ENCODE measurements at regions not wholly inside any gene's neighbourhood (a gene's known extent, or its start where the extent isn't known, plus 50 kb on each side); places are given as distances from the start of the nearest gene placed in this dataset.

DNA sequence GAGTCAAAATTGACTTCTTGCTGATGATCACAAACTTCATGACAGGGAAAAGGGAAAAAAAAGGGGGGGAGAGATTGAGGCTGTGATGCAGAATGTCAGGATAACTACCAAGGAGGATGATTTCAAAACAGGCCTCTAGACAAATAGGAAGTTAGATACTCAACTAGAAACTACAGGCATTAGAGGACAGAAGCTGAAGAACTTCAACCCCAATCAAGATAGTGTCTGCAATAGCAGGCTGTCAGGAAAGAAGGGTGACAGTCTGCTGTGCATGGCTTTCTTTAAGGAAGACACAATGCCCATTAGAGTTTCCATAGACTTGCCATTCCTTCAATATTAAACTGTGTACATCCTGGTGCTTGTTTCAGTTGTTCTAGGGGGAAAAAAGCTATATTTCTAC lies 257.2 kb downstream of the TTLL7 start:
- Histone ChIP-seq H3K9ac (ENCODE audit: low read depth in 1 of 3, low read length in 3 of 3) (no peak overlapping the region), H3K36me3 (ENCODE audit: control insufficient read depth in 3 of 3, insufficient read depth in 3 of 3, low read length in 3 of 3) (no peaks in the 10 kb centered on the region), H3K4me3 (ENCODE audit: low read length in 3 of 3) (no peak overlapping the region), H3K27ac (ENCODE audit: low read depth, low read length) (no peak overlapping the region), H3K4me1 (ENCODE audit: control insufficient read depth in 3 of 3, insufficient read depth in 3 of 3, low read length in 3 of 3) (no peaks in the 10 kb centered on the region), H3K9me3 (ENCODE audit: control insufficient read depth in 3 of 3, low read length in 3 of 3) (no peaks in the 10 kb centered on the region), H3K27me3 (ENCODE audit: control insufficient read depth in 3 of 3, insufficient read depth in 3 of 3, low read length in 3 of 3) (no peaks in the 10 kb centered on the region)

DNA sequence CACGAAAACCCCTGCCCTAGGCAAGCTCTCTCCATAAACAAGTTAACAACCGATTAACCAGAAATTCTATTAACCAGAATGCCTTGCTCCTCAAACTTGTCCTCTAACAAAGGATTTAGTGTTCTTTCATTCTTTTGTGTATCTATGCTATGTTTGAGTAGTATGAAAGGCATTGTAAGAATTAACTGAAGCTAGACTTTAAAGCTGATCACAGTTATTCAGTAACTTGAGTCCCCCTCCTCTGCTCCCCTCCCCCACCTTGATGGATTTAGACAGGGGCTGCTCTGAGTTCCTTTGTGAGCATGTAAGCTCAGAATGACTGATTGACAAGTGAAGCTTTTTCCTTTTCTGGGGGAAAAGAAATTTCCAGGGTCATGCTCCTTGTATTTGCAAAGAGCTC lies 257.6 kb downstream of the TTLL7 start:
- no peak overlapping the region for H3K27ac ChIP-seq (ENCODE audit: low read depth, low read length)
- no peaks in the 10 kb centered on the region for H3K9me3 ChIP-seq (ENCODE audit: control insufficient read depth in 3 of 3, low read length in 3 of 3)

DNA sequence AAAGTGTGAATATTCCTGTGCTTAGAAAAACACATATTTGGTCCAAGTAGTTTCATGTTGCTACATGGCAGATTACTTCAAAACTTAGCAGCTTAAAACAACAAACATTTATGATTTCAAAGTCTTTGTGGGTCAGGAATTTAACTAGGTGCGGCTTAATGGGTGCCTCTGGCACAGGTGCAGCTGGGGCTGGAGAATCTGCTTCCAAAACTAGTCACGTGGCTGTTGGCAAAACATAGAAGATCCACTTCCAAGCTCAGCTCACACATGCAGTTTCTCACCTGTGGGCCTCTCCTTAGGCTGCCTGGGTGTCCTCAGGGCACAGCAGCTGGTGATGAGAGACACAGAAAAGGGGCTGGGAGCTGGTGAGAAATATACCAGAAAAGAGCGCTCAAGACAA lies 263.4 kb downstream of the TTLL7 start:
- Histone ChIP-seq H3K4me1 (ENCODE audit: control insufficient read depth in 3 of 3, insufficient read depth in 3 of 3, low read length in 3 of 3) (no peaks in the 10 kb centered on the region), H3K4me3 (ENCODE audit: low read length in 3 of 3) (no peak overlapping the region), H3K27ac (ENCODE audit: low read depth, low read length) (no peak overlapping the region), H3K9me3 (ENCODE audit: control insufficient read depth in 3 of 3, low read length in 3 of 3) (no peaks in the 10 kb centered on the region), H3K36me3 (ENCODE audit: control insufficient read depth in 3 of 3, insufficient read depth in 3 of 3, low read length in 3 of 3) (no peaks in the 10 kb centered on the region), H3K9ac (ENCODE audit: low read depth in 1 of 3, low read length in 3 of 3) (no peak overlapping the region), H3K27me3 (ENCODE audit: control insufficient read depth in 3 of 3, insufficient read depth in 3 of 3, low read length in 3 of 3) (no peaks in the 10 kb centered on the region)

More for the DNA sequence above, 257.6 kb downstream of the TTLL7 start:
- Histone ChIP-seq H3K4me3 (ENCODE audit: low read length in 3 of 3) (no peak overlapping the region), H3K9ac (ENCODE audit: low read depth in 1 of 3, low read length in 3 of 3) (no peak overlapping the region), H3K4me1 (ENCODE audit: control insufficient read depth in 3 of 3, insufficient read depth in 3 of 3, low read length in 3 of 3) (no peaks in the 10 kb centered on the region), H3K36me3 (ENCODE audit: control insufficient read depth in 3 of 3, insufficient read depth in 3 of 3, low read length in 3 of 3) (no peaks in the 10 kb centered on the region), H3K27me3 (ENCODE audit: control insufficient read depth in 3 of 3, insufficient read depth in 3 of 3, low read length in 3 of 3) (no peaks in the 10 kb centered on the region)

DNA sequence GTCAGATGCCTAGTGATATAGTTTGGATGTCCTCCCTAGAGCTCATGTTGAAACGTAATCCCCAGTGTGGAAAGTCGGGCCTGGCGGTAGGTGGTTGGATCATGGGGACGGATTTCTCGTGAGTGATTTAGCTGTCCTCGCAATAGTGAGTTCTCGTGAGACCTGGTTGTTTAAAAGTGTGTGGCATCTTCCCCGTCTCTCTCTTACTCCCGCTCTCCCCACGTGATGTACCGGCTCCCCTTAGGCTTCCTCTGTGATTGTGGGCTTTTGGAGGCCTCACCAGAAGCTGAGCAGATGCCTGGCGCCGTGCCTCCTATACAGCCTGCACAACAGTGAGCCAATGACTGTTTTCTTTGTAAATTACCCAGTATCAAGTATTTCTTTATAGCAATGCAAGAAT lies 264.5 kb downstream of the TTLL7 start:
- Histone ChIP-seq H3K27me3 (ENCODE audit: control insufficient read depth in 3 of 3, insufficient read depth in 3 of 3, low read length in 3 of 3) (no peaks in the 10 kb centered on the region), H3K9ac (ENCODE audit: low read depth in 1 of 3, low read length in 3 of 3) (no peak overlapping the region), H3K9me3 (ENCODE audit: control insufficient read depth in 3 of 3, low read length in 3 of 3) (no peaks in the 10 kb centered on the region), H3K4me3 (ENCODE audit: low read length in 3 of 3) (no peak overlapping the region), H3K36me3 (ENCODE audit: control insufficient read depth in 3 of 3, insufficient read depth in 3 of 3, low read length in 3 of 3) (no peaks in the 10 kb centered on the region), H3K4me1 (ENCODE audit: control insufficient read depth in 3 of 3, insufficient read depth in 3 of 3, low read length in 3 of 3) (no peaks in the 10 kb centered on the region), H3K27ac (ENCODE audit: low read depth, low read length) (no peak overlapping the region)

DNA sequence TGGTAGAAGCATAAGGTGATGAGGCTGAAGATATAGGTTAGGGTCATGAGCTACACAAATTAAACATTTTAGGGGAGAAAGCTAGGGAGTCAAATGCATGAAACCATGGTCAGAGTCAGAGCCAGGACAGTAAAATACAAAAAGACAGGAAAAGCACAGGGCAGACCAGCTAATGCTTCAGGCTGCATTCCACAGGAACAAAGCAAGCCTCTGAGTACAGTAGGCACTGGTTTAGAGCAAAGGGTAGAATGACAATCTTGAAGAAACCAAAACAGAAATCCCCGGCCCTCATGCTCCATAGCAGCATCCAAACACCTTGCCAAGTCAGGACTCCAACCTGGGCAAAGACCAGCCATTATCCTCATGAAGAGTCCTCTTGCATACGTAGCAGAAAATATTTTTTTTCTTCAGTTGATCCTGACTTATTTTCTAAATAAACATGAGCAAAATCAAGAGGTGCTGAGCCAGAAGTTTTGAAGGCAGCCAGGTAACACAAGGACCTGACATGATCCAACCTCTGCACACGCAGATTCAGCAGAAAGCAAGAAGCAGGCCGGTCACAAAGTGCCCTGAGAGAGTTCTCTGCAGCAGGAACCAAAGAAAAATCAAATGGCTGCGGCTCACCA lies 273.1 kb downstream of the TTLL7 start:
- H3K4me1 ChIP-seq (ENCODE audit: control insufficient read depth in 3 of 3, insufficient read depth in 3 of 3, low read length in 3 of 3): no peaks in the 10 kb centered on the region
- no peaks in the 10 kb centered on the region for H3K9me3 ChIP-seq (ENCODE audit: control insufficient read depth in 3 of 3, low read length in 3 of 3)
- no peak overlapping the region for H3K4me3 ChIP-seq (ENCODE audit: low read length in 3 of 3)
- no peak overlapping the region for H3K27ac ChIP-seq (ENCODE audit: low read depth, low read length)
- H3K36me3 ChIP-seq (ENCODE audit: control insufficient read depth in 3 of 3, insufficient read depth in 3 of 3, low read length in 3 of 3): no peaks in the 10 kb centered on the region
- no peaks in the 10 kb centered on the region for H3K27me3 ChIP-seq (ENCODE audit: control insufficient read depth in 3 of 3, insufficient read depth in 3 of 3, low read length in 3 of 3)
- H3K9ac ChIP-seq (ENCODE audit: low read depth in 1 of 3, low read length in 3 of 3): no peak overlapping the region

DNA sequence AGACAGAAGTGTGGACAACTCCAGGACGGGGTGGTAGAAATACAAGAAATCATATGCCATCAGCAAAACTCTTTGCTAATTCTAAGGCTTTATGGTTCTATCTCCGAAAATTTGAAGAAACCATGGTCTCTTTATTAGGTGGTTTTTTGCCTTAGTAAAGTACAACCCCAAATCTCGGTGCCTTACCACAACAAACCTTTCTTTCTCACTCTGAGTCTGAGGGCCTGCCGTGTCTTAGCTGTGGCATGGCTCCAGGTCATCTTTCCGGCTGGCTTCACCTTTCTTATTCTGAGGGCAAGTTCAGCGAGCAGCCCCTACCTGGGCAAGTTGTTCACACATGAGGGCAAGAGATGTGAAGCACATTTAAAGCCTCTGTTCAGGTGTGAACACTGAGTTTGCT lies 280.6 kb downstream of the TTLL7 start:
- Histone ChIP-seq H3K27ac (ENCODE audit: low read depth, low read length) (no peak overlapping the region), H3K9ac (ENCODE audit: low read depth in 1 of 3, low read length in 3 of 3) (no peak overlapping the region), H3K4me1 (ENCODE audit: control insufficient read depth in 3 of 3, insufficient read depth in 3 of 3, low read length in 3 of 3) (no peaks in the 10 kb centered on the region), H3K9me3 (ENCODE audit: control insufficient read depth in 3 of 3, low read length in 3 of 3) (no peaks in the 10 kb centered on the region), H3K36me3 (ENCODE audit: control insufficient read depth in 3 of 3, insufficient read depth in 3 of 3, low read length in 3 of 3) (no peaks in the 10 kb centered on the region), H3K27me3 (ENCODE audit: control insufficient read depth in 3 of 3, insufficient read depth in 3 of 3, low read length in 3 of 3) (no peaks in the 10 kb centered on the region), H3K4me3 (ENCODE audit: low read length in 3 of 3) (no peak overlapping the region)

DNA sequence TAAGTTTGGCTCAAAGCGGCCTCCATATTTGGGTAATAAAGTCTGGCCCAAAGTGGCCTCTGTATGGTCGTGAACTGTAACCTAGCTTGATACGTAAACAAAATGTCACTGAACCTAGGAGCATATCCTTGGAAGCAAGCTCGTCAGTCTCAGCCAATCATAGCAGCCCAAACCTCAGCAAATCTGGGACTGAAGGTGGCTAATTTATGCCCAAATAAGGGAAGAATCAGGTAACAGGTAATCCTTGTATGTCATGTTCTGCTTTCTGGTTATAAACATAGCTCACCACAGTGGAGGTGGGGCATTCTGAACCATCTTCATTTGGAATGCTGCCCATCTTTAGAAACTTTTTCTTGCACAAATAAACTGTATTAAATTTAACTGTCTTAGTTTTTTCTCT lies 281.1 kb downstream of the TTLL7 start:
- no peak overlapping the region for H3K4me3 ChIP-seq (ENCODE audit: low read length in 3 of 3)
- no peaks in the 10 kb centered on the region for H3K27me3 ChIP-seq (ENCODE audit: control insufficient read depth in 3 of 3, insufficient read depth in 3 of 3, low read length in 3 of 3)
- no peaks in the 10 kb centered on the region for H3K4me1 ChIP-seq (ENCODE audit: control insufficient read depth in 3 of 3, insufficient read depth in 3 of 3, low read length in 3 of 3)
- no peak overlapping the region for H3K9ac ChIP-seq (ENCODE audit: low read depth in 1 of 3, low read length in 3 of 3)
- no peaks in the 10 kb centered on the region for H3K9me3 ChIP-seq (ENCODE audit: control insufficient read depth in 3 of 3, low read length in 3 of 3)
- no peaks in the 10 kb centered on the region for H3K36me3 ChIP-seq (ENCODE audit: control insufficient read depth in 3 of 3, insufficient read depth in 3 of 3, low read length in 3 of 3)
- no peak overlapping the region for H3K27ac ChIP-seq (ENCODE audit: low read depth, low read length)

DNA sequence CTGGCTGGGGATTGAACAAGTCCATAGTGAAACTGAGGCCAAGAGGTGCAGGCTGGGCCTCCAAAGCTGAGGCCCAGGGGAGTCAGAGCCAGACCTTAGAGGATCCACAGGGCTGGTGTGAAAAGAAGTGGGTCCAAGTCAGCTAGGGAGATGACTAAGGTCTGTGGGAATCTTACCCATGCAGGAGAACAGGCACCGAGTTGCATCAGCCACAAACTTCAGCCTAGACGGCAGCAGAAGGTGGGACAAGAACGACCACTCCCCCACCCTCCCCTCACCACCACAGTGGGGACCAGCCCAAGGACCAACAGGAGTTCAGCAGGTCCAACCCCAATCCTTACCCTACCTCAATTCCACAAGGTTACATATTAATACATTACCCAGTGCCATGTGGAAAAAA lies 282.3 kb downstream of the TTLL7 start:
- no peaks in the 10 kb centered on the region for H3K4me1 ChIP-seq (ENCODE audit: control insufficient read depth in 3 of 3, insufficient read depth in 3 of 3, low read length in 3 of 3)
- H3K9me3 ChIP-seq (ENCODE audit: control insufficient read depth in 3 of 3, low read length in 3 of 3): no peaks in the 10 kb centered on the region
- no peaks in the 10 kb centered on the region for H3K36me3 ChIP-seq (ENCODE audit: control insufficient read depth in 3 of 3, insufficient read depth in 3 of 3, low read length in 3 of 3)
- H3K27ac ChIP-seq (ENCODE audit: low read depth, low read length): no peak overlapping the region
- no peak overlapping the region for H3K9ac ChIP-seq (ENCODE audit: low read depth in 1 of 3, low read length in 3 of 3)
- no peaks in the 10 kb centered on the region for H3K27me3 ChIP-seq (ENCODE audit: control insufficient read depth in 3 of 3, insufficient read depth in 3 of 3, low read length in 3 of 3)
- H3K4me3 ChIP-seq (ENCODE audit: low read length in 3 of 3): no peak overlapping the region

DNA sequence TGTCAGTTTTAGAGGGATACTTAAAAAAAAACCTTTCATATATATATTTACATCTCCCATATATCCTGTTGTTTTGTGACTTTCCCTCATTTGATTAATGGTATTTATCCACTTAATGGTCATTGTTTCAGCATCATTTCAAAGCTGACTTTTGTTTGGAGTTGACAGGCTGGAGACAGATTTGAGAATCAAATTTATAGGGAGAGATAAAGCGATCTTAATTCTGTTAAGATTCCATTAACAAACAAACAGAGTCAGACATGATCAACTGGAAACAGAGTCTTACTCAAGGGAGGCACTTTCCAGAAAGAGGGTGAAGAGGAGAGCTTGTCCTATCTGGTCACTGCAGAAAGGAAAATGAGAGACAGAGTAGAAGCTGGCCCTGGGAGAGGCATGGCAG lies 283.4 kb downstream of the TTLL7 start:
- no peak overlapping the region for H3K9ac ChIP-seq (ENCODE audit: low read depth in 1 of 3, low read length in 3 of 3)
- no peak overlapping the region for H3K27ac ChIP-seq (ENCODE audit: low read depth, low read length)
- no peaks in the 10 kb centered on the region for H3K36me3 ChIP-seq (ENCODE audit: control insufficient read depth in 3 of 3, insufficient read depth in 3 of 3, low read length in 3 of 3)
- no peaks in the 10 kb centered on the region for H3K4me1 ChIP-seq (ENCODE audit: control insufficient read depth in 3 of 3, insufficient read depth in 3 of 3, low read length in 3 of 3)
- no peaks in the 10 kb centered on the region for H3K27me3 ChIP-seq (ENCODE audit: control insufficient read depth in 3 of 3, insufficient read depth in 3 of 3, low read length in 3 of 3)
- H3K4me3 ChIP-seq (ENCODE audit: low read length in 3 of 3): no peak overlapping the region
- no peaks in the 10 kb centered on the region for H3K9me3 ChIP-seq (ENCODE audit: control insufficient read depth in 3 of 3, low read length in 3 of 3)

DNA sequence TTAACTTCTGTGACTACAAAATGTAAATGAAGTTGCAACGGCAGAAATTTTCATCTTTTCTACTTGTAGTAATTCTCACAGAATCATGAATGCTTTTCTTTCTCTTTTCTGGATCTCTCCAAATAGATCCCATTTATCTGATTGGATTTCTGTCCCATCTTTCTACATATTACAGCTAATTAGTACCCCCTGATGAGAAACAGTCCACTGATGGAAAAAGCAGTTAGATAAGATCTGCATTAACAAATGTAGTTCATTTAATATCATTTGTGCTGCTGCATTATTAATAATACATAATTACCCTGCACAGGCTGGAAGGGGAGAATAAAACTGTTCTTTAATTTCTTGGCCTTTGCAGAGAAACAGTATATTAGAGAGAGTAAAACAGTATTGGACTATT lies 289.3 kb downstream of the TTLL7 start:
- H3K4me1 ChIP-seq (ENCODE audit: control insufficient read depth in 3 of 3, insufficient read depth in 3 of 3, low read length in 3 of 3): no peaks in the 10 kb centered on the region
- H3K9ac ChIP-seq (ENCODE audit: low read depth in 1 of 3, low read length in 3 of 3): no peak overlapping the region
- H3K27ac ChIP-seq (ENCODE audit: low read depth, low read length): no peak overlapping the region
- no peaks in the 10 kb centered on the region for H3K9me3 ChIP-seq (ENCODE audit: control insufficient read depth in 3 of 3, low read length in 3 of 3)
- H3K4me3 ChIP-seq (ENCODE audit: low read length in 3 of 3): no peak overlapping the region
- H3K36me3 ChIP-seq (ENCODE audit: control insufficient read depth in 3 of 3, insufficient read depth in 3 of 3, low read length in 3 of 3): no peaks in the 10 kb centered on the region
- no peaks in the 10 kb centered on the region for H3K27me3 ChIP-seq (ENCODE audit: control insufficient read depth in 3 of 3, insufficient read depth in 3 of 3, low read length in 3 of 3)

All from skeletal muscle tissue (tissue), 3 donors.